Heart right ventricle (tissue), 16 donors: ENCODE measurements at regions not wholly inside any gene's neighbourhood (a gene's known extent, or its start where the extent isn't known, plus 50 kb on each side); places are given as distances from the start of the nearest gene placed in this dataset.

Source experiments
- ATAC-seq, 8 donors: fragments of 200-7000 bp; cut with Tn5 transposase; one replicate each; pipeline ENCODE4 v1.9.1; 2020; ENCODE audit warnings: mild to moderate bottlenecking in 8 of 8, moderate library complexity in 8 of 8, moderate number of reproducible peaks in 1 of 8
- DNase-seq, 2 donors: peaks; one replicate each; pipeline ENCODE4 v3.0.0-alpha.2; 2020
- H3K27ac ChIP-seq, 10 donors: fragments of 200-600 bp; sonication (generic) in 2 of 10; one replicate each; pipeline versions ENCODE4 v1.5.0 to v1.8.0; 2020 to 2022; ENCODE audit warnings: mild to moderate bottlenecking in 3 of 10
- H3K27me3 ChIP-seq, 7 donors: fragments of 200-600 bp; one replicate each; pipeline ENCODE4 v1.8.0; 2021 to 2022; ENCODE audit warnings: mild to moderate bottlenecking in 2 of 7
- H3K36me3 ChIP-seq, 9 donors: fragments of 200-600 bp; sonication (generic) in 1 of 9; one replicate each; pipeline versions ENCODE4 v1.5.0 to v1.8.0; 2020 to 2022; ENCODE audit warnings: mild to moderate bottlenecking in 2 of 9
- H3K4me1 ChIP-seq, 9 donors: fragments of 200-600 bp; sonication (generic) in 1 of 9; one replicate each; pipeline versions ENCODE4 v1.5.0 to v1.8.0; 2020 to 2022; ENCODE audit warnings: mild to moderate bottlenecking in 4 of 9
- H3K4me3 ChIP-seq, 10 donors: fragments of 200-600 bp; sonication (generic) in 2 of 10; one replicate each; pipeline versions ENCODE4 v1.5.0 to v1.8.0; 2020 to 2022; ENCODE audit warnings: mild to moderate bottlenecking in 7 of 10, moderate library complexity in 2 of 10
- H3K9me3 ChIP-seq, 11 donors: fragments of 200-600 bp in 10 of 11; sonication (generic) in 2 of 11; one replicate each; pipeline versions ENCODE4 v1.5.0 to v1.8.0; 2013 to 2022; ENCODE audit warnings: mild to moderate bottlenecking in 2 of 11, control low read depth in 1 of 11, moderate library complexity in 1 of 11
- WGBS, 2 donors: extraction: QIAGEN DNeasy Blood & Tissue Kit; methylation state at CpG; one replicate each; pipeline ENCODE4 v1.1.7; 2013; ENCODE audit warnings: inconsistent platforms in 1 of 2; 5-methylcytosine and 5-hydroxymethylcytosine counted together
- intact Hi-C, 10 donors: fragments of 100-400 bp; cut with DNase I; formaldehyde crosslinking; loops; one replicate each; pipeline versions ENCODE4 v1.11.1 to v1.14.2; 2022
- TF ChIP-seq, protein P1 (sequence below), 9 donors: fragments of 200-600 bp; sonication (generic) in 2 of 9; IDR thresholded peaks; one replicate each; pipeline versions ENCODE4 v1.5.0 to v1.8.0; 2021 to 2022; ENCODE audit warnings: antibody characterized with exemption in 9 of 9, mild to moderate bottlenecking in 5 of 9, moderate library complexity in 1 of 9
- donor health status: Arrhythmogenic right ventricular cardiomyopathy.
- donor health status: ischemic (EF 13 %, LVEDD 7.1; RV severe dilation, severe dysfunction).
- donor health status: healthy with polysubstance abuse.
- donor health status: DM: no; HTN: yes; CAD: no.
- donor health status: DM: no; HTN: no; CAD: no.
- donor health status: ischemic (EF 25% LVEDD 6.9; RV normal size, moderate dysfunction).
- donor health status: ischemic (EF 25% LVEDD 5.7; RV mildly dilated, moderate dysfunction).
- donor health status: healthy.
- donor health status: DM: yes; HTN: yes; CAD: no.
- donor health status: Ischemic cardiomyopathy.
- donor health status: ischemic (EF 35%, LVEDD 5.7; RV mildly dilated, moderate dysfunction).
- donor health status: nonischemic (EF 11% LVEDD 7.7; RV severe dilation, severe dysfunction).
- donor health status: DM: yes; HTN: yes; CAD: no.
- donor health status: PGD.
- donor health status: ischemic (EF 29% LVEDD 5.4; RV normal size, mild dysfunction).
- donor health status: nonischemic (EF 23%, LVEDD 6.1; RV moderate dilation, normal function).

DNA sequence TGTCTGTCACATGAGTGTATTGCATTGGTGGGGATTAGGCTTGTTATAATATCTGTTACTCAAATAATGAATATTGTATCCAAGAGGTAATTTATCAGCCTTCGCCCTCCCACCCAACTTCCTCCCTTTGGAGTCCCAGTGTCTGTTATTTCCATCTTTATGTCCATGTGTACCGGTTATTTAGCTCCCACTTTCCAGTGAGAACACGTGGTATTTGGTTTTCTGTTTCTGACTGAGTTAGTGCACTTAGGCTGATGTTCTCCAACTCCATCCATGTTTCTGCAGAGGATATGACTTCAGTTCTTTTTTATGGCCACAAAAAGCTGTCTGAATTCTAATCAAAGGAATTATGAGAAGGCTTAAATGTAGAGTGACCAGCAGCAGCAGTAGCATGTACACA, 104.0 kb upstream of the ARHGAP28 start:
- no peak for ATAC-seq
- H3K27ac ChIP-seq, result peak overlapping the region in 2 of 10 donors; percentile 18 to 58
- peaks cover 0 to 27% (median 14%) of the 10 kb centered on the region in 9 donors for H3K4me1 ChIP-seq
- TF ChIP-seq, protein P1, sequence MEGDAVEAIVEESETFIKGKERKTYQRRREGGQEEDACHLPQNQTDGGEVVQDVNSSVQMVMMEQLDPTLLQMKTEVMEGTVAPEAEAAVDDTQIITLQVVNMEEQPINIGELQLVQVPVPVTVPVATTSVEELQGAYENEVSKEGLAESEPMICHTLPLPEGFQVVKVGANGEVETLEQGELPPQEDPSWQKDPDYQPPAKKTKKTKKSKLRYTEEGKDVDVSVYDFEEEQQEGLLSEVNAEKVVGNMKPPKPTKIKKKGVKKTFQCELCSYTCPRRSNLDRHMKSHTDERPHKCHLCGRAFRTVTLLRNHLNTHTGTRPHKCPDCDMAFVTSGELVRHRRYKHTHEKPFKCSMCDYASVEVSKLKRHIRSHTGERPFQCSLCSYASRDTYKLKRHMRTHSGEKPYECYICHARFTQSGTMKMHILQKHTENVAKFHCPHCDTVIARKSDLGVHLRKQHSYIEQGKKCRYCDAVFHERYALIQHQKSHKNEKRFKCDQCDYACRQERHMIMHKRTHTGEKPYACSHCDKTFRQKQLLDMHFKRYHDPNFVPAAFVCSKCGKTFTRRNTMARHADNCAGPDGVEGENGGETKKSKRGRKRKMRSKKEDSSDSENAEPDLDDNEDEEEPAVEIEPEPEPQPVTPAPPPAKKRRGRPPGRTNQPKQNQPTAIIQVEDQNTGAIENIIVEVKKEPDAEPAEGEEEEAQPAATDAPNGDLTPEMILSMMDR (IDR thresholded peaks at IDR 0.05), result no peak
- H3K27me3 ChIP-seq, result no peaks in the 10 kb centered on the region
- no peak overlapping the region for H3K4me3 ChIP-seq
- H3K9me3 ChIP-seq, result no peaks in the 10 kb centered on the region
- H3K36me3 ChIP-seq, result no peaks in the 10 kb centered on the region
- no peak for DNase-seq
- intact Hi-C loops, result no loop called here
- WGBS, 2 donors, result 47 to 53% methylated on average over 3 of the region's 3 CpGs

DNA sequence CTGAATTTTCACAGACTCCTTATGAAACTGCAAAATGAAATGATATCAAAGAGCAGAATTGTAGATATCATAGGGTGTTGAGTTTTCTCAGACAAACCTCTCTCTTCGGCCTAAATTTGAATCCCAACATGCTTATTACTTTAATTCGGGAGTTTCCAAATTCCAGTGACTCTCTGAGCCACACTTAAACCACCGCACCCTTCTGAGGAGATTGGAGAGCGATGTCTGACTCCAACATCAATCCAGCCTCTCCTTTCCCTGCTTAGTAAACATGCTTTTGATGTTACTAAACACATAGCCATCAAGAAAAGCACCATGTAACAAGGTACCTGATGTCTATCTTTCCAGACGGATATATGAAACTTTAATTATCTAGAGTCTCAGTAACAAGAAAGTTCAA, 103.1 kb upstream of the ARHGAP28 start:
- WGBS, 2 donors, result 64 to 81% methylated on average over 5 of the region's 5 CpGs
- DNase-seq (no peak), ATAC-seq (peak in 1 of 8 donors; percentile 13)
- H3K36me3 ChIP-seq, result no peaks in the 10 kb centered on the region
- H3K9me3 ChIP-seq, result peaks cover 0 to 3% (median 0%) of the 10 kb centered on the region in 11 donors
- H3K4me3 ChIP-seq, result no peak overlapping the region
- H3K4me1 ChIP-seq, result peaks cover 0 to 27% (median 14%) of the 10 kb centered on the region in 9 donors
- peak overlapping the region in 1 of 10 donors; percentile 58 for H3K27ac ChIP-seq
- intact Hi-C loops, result no loop called here
- TF ChIP-seq, protein P1 (IDR thresholded peaks at IDR 0.05), result no peak
- H3K27me3 ChIP-seq, result no peaks in the 10 kb centered on the region

DNA sequence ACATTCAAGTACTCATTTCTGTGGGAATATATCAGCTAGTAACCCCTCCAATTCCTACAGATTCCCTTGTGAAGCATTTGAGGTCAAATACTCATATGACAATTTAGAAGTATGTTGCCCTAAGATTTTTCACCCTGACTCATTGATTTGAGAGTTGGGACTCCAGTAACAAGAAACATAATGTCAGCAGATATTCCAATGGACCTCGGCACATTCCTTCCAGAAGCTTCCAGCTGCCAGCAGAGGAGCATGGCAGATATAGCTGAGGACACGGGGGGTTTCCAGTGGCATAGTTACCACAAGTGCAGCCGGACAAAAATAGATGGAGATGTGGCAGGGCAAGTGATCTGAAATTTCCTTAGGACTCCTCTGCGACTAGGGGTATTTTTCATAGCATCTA, 101.9 kb upstream of the ARHGAP28 start:
- no peaks in the 10 kb centered on the region for H3K36me3 ChIP-seq
- TF ChIP-seq, protein P1 (IDR thresholded peaks at IDR 0.05), result no peak
- no peak for DNase-seq
- H3K4me3 ChIP-seq, result no peak overlapping the region
- H3K27ac ChIP-seq, result peak overlapping the region in 1 of 10 donors; percentile 32
- no peak for ATAC-seq
- intact Hi-C loops, result no loop called here
- 56 to 60% methylated on average over 4 of the region's 4 CpGs for WGBS, 2 donors
- H3K4me1 ChIP-seq, result peaks cover 0 to 27% (median 14%) of the 10 kb centered on the region in 9 donors
- H3K9me3 ChIP-seq, result peaks cover 0 to 11% (median 0%) of the 10 kb centered on the region in 11 donors
- no peaks in the 10 kb centered on the region for H3K27me3 ChIP-seq

DNA sequence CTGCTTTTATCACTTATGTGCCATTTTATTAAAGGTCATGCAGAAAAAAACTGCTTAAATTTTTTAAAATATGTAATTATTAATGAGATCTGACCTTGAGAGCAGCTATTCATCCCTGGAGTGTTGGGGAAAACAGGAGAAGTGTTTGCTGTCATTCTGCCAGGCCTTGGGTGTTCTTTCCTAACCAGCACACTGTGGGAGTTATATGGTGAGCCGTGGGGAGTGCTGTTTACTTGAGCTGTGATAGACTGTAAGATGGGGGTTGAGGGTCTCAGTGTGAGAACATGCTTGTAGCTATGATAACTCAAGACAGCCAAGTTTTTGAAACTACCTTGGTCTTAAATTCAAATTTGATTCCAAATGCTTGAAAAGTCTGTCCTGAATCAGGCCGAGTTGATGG, 101.3 kb upstream of the ARHGAP28 start:
- Histone ChIP-seq H3K27ac (peak overlapping the region in 1 of 10 donors; percentile 54), H3K9me3 (peaks cover 0 to 11% (median 0%) of the 10 kb centered on the region in 11 donors), H3K4me3 (no peak overlapping the region), H3K36me3 (no peaks in the 10 kb centered on the region), H3K27me3 (no peaks in the 10 kb centered on the region), H3K4me1 (peaks cover 0 to 27% (median 14%) of the 10 kb centered on the region in 9 donors)
- ATAC-seq (no peak), DNase-seq (no peak)
- 79 to 87% methylated on average over 2 of the region's 2 CpGs for WGBS, 2 donors
- intact Hi-C loops, result no loop called here
- TF ChIP-seq, protein P1 (IDR thresholded peaks at IDR 0.05), result no peak
